ENCODE measurements at regions not wholly inside any gene's neighbourhood (a gene's known extent, or its start where the extent isn't known, plus 50 kb on each side); places are given as distances from the start of the nearest gene placed in this dataset.

GRCh38 chr5:74037321-74037720 is 411.3 kb downstream of the ARHGEF28 start:
- TF ChIP-seq, protein P1, sequence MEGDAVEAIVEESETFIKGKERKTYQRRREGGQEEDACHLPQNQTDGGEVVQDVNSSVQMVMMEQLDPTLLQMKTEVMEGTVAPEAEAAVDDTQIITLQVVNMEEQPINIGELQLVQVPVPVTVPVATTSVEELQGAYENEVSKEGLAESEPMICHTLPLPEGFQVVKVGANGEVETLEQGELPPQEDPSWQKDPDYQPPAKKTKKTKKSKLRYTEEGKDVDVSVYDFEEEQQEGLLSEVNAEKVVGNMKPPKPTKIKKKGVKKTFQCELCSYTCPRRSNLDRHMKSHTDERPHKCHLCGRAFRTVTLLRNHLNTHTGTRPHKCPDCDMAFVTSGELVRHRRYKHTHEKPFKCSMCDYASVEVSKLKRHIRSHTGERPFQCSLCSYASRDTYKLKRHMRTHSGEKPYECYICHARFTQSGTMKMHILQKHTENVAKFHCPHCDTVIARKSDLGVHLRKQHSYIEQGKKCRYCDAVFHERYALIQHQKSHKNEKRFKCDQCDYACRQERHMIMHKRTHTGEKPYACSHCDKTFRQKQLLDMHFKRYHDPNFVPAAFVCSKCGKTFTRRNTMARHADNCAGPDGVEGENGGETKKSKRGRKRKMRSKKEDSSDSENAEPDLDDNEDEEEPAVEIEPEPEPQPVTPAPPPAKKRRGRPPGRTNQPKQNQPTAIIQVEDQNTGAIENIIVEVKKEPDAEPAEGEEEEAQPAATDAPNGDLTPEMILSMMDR (IDR thresholded peaks at IDR 0.05 in 2 of 3, conservative IDR thresholded peaks at IDR 0.05 in 1 of 3; ENCODE audit: borderline replicate concordance in 1 of 3, insufficient read depth in 1 of 3, low read depth in 2 of 3, low read length in 2 of 3) = no peak
- no peak for TF ChIP-seq POLR2A (IDR thresholded peaks at IDR 0.05; ENCODE audit: borderline replicate concordance, extremely low read depth, insufficient read depth, insufficient read length)
- TF ChIP-seq JUND (IDR thresholded peaks at IDR 0.05) = no peak
- no peak for TF ChIP-seq ZNF274 (IDR thresholded peaks at IDR 0.05; ENCODE audit: low read depth, low read length)
- TF ChIP-seq EZH2phosphoT487 (IDR thresholded peaks at IDR 0.05; ENCODE audit: borderline replicate concordance) = no peak
- no peak for TF ChIP-seq EZH2 (IDR thresholded peaks at IDR 0.05)
